ENCODE measurements at regions not wholly inside any gene's neighbourhood (a gene's known extent, or its start where the extent isn't known, plus 50 kb on each side); places are given as distances from the start of the nearest gene placed in this dataset.

DNA sequence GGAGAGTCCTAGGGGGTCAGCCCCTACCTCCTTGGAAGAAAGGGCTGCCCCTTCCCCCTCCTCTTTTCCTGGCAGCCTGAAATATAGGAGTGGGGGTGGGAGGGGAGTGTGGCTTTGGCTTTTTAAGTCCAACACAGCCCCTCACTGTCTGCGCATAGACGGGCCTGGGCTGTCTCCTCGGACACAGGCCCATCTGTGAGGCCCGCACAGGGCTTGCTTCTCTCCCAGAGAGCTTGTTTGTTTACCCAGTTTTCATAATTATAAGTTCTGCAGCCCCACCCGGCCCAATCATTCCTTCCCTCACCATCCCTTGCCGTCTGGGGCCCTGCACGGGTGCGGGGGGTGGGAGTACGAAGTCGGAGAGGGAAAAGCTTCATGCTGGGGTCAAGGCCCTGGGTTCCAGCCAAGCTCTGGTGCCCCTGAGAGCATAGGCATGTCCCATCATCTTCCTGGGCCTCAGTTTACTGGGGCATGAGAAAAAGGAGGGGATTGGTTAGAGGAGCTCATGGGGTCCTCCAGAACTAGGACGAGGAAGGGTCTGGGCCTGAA, 54.0 kb upstream of the STXBP1 start (continued):
- TF ChIP-seq, protein P1, sequence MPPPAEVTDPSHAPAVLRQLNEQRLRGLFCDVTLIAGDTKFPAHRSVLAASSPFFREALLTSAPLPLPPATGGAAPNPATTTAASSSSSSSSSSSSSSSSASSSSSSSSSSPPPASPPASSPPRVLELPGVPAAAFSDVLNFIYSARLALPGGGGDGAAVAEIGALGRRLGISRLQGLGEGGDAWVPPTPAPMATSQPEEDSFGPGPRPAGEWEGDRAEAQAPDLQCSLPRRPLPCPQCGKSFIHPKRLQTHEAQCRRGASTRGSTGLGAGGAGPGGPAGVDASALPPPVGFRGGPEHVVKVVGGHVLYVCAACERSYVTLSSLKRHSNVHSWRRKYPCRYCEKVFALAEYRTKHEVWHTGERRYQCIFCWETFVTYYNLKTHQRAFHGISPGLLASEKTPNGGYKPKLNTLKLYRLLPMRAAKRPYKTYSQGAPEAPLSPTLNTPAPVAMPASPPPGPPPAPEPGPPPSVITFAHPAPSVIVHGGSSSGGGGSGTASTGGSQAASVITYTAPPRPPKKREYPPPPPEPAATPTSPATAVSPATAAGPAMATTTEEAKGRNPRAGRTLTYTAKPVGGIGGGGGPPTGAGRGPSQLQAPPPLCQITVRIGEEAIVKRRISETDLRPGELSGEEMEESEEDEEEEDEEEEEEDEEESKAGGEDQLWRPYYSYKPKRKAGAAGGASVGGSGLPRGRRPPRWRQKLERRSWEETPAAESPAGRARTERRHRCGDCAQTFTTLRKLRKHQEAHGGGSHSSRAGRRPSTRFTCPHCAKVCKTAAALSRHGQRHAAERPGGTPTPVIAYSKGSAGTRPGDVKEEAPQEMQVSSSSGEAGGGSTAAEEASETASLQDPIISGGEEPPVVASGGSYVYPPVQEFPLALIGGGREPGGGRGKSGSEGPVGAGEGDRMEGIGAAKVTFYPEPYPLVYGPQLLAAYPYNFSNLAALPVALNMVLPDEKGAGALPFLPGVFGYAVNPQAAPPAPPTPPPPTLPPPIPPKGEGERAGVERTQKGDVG (CRISPR knock-in tag; IDR thresholded peaks at IDR 0.05), result no peak
- TF ChIP-seq ZNF24 (IDR thresholded peaks at IDR 0.05), result no peak
- TF ChIP-seq NBN (IDR thresholded peaks at IDR 0.05), result no peak
- TF ChIP-seq ZNF274 (IDR thresholded peaks at IDR 0.05; ENCODE audit: insufficient read depth, insufficient read length), result no peak
- TF ChIP-seq STAT1 (conservative IDR thresholded peaks at IDR 0.05), result no peak
- TF ChIP-seq SPI1 (IDR thresholded peaks at IDR 0.05; ENCODE audit: borderline replicate concordance, insufficient read depth, low read depth, low read length), result no peak
- TF ChIP-seq NFYA (IDR thresholded peaks at IDR 0.05; ENCODE audit: borderline replicate concordance, low read depth, low read length), result no peak
- no peak for TF ChIP-seq ASH2L (IDR thresholded peaks at IDR 0.05; ENCODE audit: borderline replicate concordance, low read depth)

DNA sequence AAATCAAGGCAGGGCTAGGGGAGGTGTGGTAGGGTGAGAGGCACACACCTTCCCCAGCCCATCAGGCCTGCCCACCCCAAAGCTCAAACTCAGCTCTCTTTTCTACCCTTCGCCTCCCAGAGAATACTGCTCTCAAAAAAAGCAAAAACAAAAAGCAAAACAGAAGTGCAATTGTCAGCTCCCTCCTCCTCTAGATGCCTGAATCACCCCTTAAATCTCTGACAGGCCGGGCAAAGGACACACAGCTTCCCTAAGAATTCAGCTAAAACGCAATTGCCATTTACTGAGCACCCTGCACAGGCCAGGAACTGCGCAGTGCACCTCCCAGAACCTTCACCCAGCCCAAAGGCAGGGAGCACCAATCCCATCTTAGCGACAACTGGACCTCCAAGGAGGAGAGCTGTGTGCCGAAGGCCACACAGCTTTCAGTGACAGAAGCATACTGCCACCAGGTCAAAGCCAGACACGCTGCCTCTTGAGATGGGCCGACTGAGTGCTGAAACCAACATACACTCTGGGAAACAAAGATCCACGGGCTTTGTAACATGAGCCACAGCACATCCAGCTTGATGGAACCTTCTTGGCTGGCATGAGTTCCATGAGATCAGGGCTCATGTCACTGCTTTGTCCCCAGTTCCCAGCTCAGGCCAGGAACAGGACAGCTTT, 53.4 kb upstream of the STXBP1 start:
- DNase-seq (ENCODE audit: low read depth, low spot score), result no peak
- no peak overlapping the region for H3K4me3 ChIP-seq
- FAIRE-seq, result no peak
- ATAC-seq, result no peak
- intact Hi-C loops (cut with micrococcal nuclease; ENCODE audit: unreplicated experiment) (no loop called here), in situ Hi-C loops (cut with MboI) (no loop called here)
- no TSS peak for BruUV-seq (replicated peaks)
- 70% methylated on average over 9 of the region's 9 CpGs for WGBS (ENCODE audit: insufficient coverage, insufficient replicate concordance, low lambda C conversion rate, missing lambda C conversion rate)
- ChIA-PET POLR2A (interaction anchor here (0.6 kb wide), 1 partner anchor 145 kb away, joined by 3 read pairs; no protein-coding TSS in a partner anchor), SMC1A (ENCODE audit: uncharacterized antibody, unreplicated experiment) (no interaction called here), CTCF (interaction anchor here (1.1 kb wide), 1 partner anchor 28 kb away, joined by 4 read pairs; no protein-coding TSS in a partner anchor), RAD21 (ENCODE audit: unreplicated experiment) (no interaction called here)
- H3K9me3 ChIP-seq (replicated peaks; ENCODE audit: control insufficient read depth, insufficient read depth, low read length), result no peaks in the 10 kb centered on the region
- no peak overlapping the region for H3K4me2 ChIP-seq (ENCODE audit: control insufficient read depth, insufficient read depth)
- no peaks in the 10 kb centered on the region for H4K20me1 ChIP-seq (ENCODE audit: control insufficient read depth, insufficient read depth)
- H3K27ac ChIP-seq (ENCODE audit: control insufficient read depth, insufficient read depth), result no peak overlapping the region
- H3K4me1 ChIP-seq (ENCODE audit: control insufficient read depth, insufficient read depth, low read length), result no peaks in the 10 kb centered on the region
- no peak overlapping the region for H3K9ac ChIP-seq (ENCODE audit: control insufficient read depth, insufficient read depth, low read length)
- H3K79me2 ChIP-seq (ENCODE audit: control insufficient read depth, insufficient read depth, low read length), result no peaks in the 10 kb centered on the region
- H3K27me3 ChIP-seq (replicated peaks in 1 of 2; ENCODE audit: control insufficient read depth in 2 of 2, insufficient read depth in 2 of 2, low read length in 1 of 2), result no peaks in the 10 kb centered on the region
- H3K36me3 ChIP-seq (ENCODE audit: control insufficient read depth in 2 of 2, insufficient read depth in 2 of 2, low read length in 1 of 2), result no peaks in the 10 kb centered on the region
- no peak overlapping the region for H2AFZ ChIP-seq (ENCODE audit: control insufficient read depth, low read depth, low read length)
- TF ChIP-seq STAT1 (conservative IDR thresholded peaks at IDR 0.05) (no peak), CHD2 (IDR thresholded peaks at IDR 0.05; ENCODE audit: borderline replicate concordance, low read depth, low read length) (no peak), CHD4 (IDR thresholded peaks at IDR 0.05) (no peak)
- TF ChIP-seq, protein P1 (CRISPR knock-in tag; IDR thresholded peaks at IDR 0.05), result no peak
- TF ChIP-seq, protein P2, sequence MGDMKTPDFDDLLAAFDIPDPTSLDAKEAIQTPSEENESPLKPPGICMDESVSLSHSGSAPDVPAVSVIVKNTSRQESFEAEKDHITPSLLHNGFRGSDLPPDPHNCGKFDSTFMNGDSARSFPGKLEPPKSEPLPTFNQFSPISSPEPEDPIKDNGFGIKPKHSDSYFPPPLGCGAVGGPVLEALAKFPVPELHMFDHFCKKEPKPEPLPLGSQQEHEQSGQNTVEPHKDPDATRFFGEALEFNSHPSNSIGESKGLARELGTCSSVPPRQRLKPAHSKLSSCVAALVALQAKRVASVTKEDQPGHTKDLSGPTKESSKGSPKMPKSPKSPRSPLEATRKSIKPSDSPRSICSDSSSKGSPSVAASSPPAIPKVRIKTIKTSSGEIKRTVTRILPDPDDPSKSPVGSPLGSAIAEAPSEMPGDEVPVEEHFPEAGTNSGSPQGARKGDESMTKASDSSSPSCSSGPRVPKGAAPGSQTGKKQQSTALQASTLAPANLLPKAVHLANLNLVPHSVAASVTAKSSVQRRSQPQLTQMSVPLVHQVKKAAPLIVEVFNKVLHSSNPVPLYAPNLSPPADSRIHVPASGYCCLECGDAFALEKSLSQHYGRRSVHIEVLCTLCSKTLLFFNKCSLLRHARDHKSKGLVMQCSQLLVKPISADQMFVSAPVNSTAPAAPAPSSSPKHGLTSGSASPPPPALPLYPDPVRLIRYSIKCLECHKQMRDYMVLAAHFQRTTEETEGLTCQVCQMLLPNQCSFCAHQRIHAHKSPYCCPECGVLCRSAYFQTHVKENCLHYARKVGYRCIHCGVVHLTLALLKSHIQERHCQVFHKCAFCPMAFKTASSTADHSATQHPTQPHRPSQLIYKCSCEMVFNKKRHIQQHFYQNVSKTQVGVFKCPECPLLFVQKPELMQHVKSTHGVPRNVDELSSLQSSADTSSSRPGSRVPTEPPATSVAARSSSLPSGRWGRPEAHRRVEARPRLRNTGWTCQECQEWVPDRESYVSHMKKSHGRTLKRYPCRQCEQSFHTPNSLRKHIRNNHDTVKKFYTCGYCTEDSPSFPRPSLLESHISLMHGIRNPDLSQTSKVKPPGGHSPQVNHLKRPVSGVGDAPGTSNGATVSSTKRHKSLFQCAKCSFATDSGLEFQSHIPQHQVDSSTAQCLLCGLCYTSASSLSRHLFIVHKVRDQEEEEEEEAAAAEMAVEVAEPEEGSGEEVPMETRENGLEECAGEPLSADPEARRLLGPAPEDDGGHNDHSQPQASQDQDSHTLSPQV (IDR thresholded peaks at IDR 0.05), result no peak

All from GM12878 (cell line).